Testis (tissue), 2 donors: ENCODE measurements at regions not wholly inside any gene's neighbourhood (a gene's known extent, or its start where the extent isn't known, plus 50 kb on each side); places are given as distances from the start of the nearest gene placed in this dataset.

Experiments used
- POLR2A ChIP-seq: fragments of 450-650 bp; IDR thresholded peaks from one replicate; pipeline ENCODE4 v1.6.1; 2017; ENCODE audit warnings: antibody characterized with exemption, mild to moderate bottlenecking, moderate library complexity
- TF ChIP-seq, protein P1 (sequence below), 3 experiments: fragments of 450-650 bp in 2 of 3; fragments of 200-600 bp in 1 of 3; sonication (generic) in 1 of 3; IDR thresholded peaks; one replicate each; pipeline ENCODE4 v1.5.1; 2016 to 2019; ENCODE audit warnings: antibody characterized with exemption in 3 of 3, mild to moderate bottlenecking in 2 of 3, moderate library complexity in 1 of 3

DNA sequence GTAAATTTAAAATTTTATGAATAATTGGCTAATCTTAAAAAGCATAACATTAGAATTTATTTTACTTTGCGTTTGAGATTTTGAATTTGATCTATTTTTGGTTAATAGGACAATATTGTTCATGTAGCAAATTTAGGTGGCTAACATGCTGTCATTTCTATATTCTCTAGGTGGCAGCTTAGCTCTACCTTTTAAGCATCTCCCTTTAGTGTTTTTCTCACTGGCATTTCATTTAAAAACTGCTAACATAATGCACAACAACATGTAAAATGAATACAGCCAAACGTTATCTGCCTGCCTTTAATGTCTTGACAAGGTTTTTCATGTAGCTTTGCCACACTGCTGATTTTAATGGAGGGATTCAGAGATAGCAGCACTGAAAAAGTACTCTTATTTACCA is 272.4 kb upstream of the FBXO33 start:
- TF ChIP-seq, protein P1, sequence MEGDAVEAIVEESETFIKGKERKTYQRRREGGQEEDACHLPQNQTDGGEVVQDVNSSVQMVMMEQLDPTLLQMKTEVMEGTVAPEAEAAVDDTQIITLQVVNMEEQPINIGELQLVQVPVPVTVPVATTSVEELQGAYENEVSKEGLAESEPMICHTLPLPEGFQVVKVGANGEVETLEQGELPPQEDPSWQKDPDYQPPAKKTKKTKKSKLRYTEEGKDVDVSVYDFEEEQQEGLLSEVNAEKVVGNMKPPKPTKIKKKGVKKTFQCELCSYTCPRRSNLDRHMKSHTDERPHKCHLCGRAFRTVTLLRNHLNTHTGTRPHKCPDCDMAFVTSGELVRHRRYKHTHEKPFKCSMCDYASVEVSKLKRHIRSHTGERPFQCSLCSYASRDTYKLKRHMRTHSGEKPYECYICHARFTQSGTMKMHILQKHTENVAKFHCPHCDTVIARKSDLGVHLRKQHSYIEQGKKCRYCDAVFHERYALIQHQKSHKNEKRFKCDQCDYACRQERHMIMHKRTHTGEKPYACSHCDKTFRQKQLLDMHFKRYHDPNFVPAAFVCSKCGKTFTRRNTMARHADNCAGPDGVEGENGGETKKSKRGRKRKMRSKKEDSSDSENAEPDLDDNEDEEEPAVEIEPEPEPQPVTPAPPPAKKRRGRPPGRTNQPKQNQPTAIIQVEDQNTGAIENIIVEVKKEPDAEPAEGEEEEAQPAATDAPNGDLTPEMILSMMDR (IDR thresholded peaks at IDR 0.05): no peak
- TF ChIP-seq POLR2A: no peak
